Osteocyte (in vitro differentiated cells): ENCODE measurements at regions not wholly inside any gene's neighbourhood (a gene's known extent, or its start where the extent isn't known, plus 50 kb on each side); places are given as distances from the start of the nearest gene placed in this dataset.

Experiments
- DNase-seq: peaks from one replicate; pipeline ENCODE4 v3.0.0; 2021; ENCODE audit warnings: mixed read lengths; ENCODE audit not compliant: unreplicated experiment; ENCODE audit errors: extremely low spot score
- H3K27ac Mint-ChIP-seq: one replicate; pipeline ENCODE4 v1.8.0; 2021; ENCODE audit warnings: mild to moderate bottlenecking, mixed read lengths; ENCODE audit not compliant: unreplicated experiment
- H3K27me3 Mint-ChIP-seq: one replicate; pipeline ENCODE4 v1.8.0; 2021; ENCODE audit warnings: mixed read lengths; ENCODE audit not compliant: unreplicated experiment
- H3K36me3 Mint-ChIP-seq: one replicate; pipeline ENCODE4 v1.8.0; 2021; ENCODE audit warnings: mixed read lengths; ENCODE audit not compliant: unreplicated experiment
- H3K4me1 Mint-ChIP-seq: one replicate; pipeline ENCODE4 v1.8.0; 2021; ENCODE audit warnings: mixed read lengths; ENCODE audit not compliant: unreplicated experiment
- H3K4me3 Mint-ChIP-seq: one replicate; pipeline ENCODE4 v1.8.0; 2021; ENCODE audit warnings: mild to moderate bottlenecking, moderate library complexity, mixed read lengths; ENCODE audit not compliant: unreplicated experiment
- H3K9me3 Mint-ChIP-seq: one replicate; pipeline ENCODE4 v1.8.0; 2021; ENCODE audit warnings: mixed read lengths; ENCODE audit not compliant: unreplicated experiment
- TF ChIP-seq, protein P1 (sequence below): fragments of 200-600 bp; sonication (generic); IDR thresholded peaks from 2 replicates; pipeline ENCODE4 v1.5.0; 2021; ENCODE audit warnings: antibody characterized with exemption, mild to moderate bottlenecking, moderate library complexity

DNA sequence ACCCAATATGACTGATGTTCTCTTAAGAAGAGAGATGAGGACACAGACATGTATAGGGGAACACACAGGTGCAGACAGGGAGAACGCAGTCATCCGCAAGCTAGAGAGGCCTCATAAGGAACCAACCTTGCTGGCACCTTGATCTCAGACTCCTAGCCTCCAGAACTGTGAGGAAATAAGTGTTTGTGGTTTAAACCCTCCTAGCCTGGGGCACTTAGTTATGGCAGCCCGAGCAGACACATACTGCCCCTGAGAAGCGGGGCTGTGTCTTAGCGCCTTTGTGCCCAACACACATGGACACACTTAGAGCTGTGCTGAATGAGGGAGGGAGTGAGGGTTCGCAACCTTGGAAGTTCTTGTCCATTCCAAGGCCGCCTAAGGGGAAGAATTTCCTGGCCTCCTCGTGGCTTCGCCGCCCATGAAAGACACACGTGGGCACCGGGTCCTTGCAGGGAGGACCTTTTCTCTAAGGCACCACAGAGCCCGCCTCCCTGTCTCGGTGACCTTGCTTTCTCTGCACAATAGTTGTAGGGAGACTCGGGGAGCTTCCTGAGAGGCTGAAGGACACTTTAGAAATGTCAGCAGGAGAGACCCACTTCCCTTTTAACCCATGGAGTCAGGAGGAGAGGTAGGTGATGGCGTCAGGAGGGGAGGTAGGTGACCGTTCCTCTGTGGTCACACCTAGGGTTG, 224.5 kb upstream of the HDAC4 start:
- H3K4me1 Mint-ChIP-seq: no peaks in the 10 kb centered on the region
- H3K9me3 Mint-ChIP-seq: peaks cover 15% of the 10 kb centered on the region
- H3K27me3 Mint-ChIP-seq: no peaks in the 10 kb centered on the region
- no peak overlapping the region for H3K27ac Mint-ChIP-seq
- H3K36me3 Mint-ChIP-seq: no peaks in the 10 kb centered on the region
- no peak for DNase-seq
- TF ChIP-seq, protein P1, sequence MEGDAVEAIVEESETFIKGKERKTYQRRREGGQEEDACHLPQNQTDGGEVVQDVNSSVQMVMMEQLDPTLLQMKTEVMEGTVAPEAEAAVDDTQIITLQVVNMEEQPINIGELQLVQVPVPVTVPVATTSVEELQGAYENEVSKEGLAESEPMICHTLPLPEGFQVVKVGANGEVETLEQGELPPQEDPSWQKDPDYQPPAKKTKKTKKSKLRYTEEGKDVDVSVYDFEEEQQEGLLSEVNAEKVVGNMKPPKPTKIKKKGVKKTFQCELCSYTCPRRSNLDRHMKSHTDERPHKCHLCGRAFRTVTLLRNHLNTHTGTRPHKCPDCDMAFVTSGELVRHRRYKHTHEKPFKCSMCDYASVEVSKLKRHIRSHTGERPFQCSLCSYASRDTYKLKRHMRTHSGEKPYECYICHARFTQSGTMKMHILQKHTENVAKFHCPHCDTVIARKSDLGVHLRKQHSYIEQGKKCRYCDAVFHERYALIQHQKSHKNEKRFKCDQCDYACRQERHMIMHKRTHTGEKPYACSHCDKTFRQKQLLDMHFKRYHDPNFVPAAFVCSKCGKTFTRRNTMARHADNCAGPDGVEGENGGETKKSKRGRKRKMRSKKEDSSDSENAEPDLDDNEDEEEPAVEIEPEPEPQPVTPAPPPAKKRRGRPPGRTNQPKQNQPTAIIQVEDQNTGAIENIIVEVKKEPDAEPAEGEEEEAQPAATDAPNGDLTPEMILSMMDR: no peak
- no peak overlapping the region for H3K4me3 Mint-ChIP-seq

DNA sequence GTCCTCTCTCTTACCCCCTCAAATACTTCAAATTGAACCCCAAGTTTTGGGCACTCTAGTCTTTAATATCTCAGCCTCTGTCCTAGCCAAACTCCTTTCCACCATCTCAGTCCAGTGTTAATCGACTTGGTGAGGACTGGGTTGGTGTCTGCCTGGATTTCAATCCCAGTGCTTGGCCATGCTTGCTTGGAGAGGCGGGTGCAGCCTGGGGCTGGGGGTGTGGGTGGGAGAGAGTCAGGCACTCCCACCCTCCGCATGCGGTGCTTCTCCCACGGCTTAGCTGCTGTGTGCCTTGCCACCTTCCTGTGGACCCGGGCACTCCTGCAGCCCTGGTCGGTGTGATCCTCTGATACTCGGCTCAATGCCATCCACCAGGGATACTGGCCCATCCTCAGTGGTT, 220.8 kb upstream of the HDAC4 start:
- H3K9me3 Mint-ChIP-seq: peaks cover 19% of the 10 kb centered on the region
- TF ChIP-seq, protein P1: no peak
- H3K36me3 Mint-ChIP-seq: no peaks in the 10 kb centered on the region
- H3K4me1 Mint-ChIP-seq: no peaks in the 10 kb centered on the region
- no peak overlapping the region for H3K4me3 Mint-ChIP-seq
- H3K27me3 Mint-ChIP-seq: no peaks in the 10 kb centered on the region
- peak; percentile 82 for DNase-seq
- no peak overlapping the region for H3K27ac Mint-ChIP-seq

DNA sequence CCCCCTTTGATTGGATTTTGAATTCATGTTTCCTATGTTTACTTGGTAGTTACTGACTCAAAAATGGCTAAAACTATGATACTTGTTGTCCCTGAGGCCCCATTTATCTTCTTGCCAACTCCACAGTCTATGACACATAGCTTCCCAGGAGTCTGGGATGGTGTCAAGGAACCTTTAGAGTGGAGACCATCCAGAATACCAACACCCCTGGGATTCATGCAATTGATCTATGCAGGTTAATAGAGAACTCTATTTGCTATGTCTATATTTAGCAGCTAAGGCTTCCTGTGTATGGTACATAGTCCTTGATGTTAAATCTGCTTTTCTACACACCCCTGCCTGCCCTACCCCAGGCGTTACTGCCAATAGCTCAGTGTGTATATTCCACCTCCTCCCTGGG, 218.5 kb upstream of the HDAC4 start:
- Mint-ChIP-seq H3K27ac (no peak overlapping the region), H3K36me3 (no peaks in the 10 kb centered on the region), H3K27me3 (no peaks in the 10 kb centered on the region), H3K9me3 (peaks cover 21% of the 10 kb centered on the region), H3K4me1 (no peaks in the 10 kb centered on the region), H3K4me3 (no peak overlapping the region)
- DNase-seq: peak; percentile 23
- TF ChIP-seq, protein P1: no peak

DNA sequence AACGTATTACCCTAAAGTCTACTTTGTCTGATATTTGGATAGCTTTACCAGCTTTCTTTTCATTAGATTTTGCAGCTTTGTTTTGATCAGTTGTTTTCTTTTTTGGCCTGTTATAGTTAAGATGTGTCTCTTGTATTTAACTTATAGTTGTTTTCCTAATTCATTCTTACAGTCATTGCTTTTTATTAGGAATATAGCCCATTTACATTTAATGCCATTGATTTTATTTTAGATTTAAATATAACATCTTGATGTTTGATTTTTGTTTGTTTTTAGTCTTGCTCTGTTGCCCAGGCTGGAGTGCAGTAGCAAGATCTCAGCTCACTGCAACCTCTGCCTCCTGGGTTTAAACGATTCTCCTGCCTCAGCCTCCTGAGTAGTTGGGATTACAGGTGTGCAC, 215.9 kb upstream of the HDAC4 start:
- no peak for DNase-seq
- TF ChIP-seq, protein P1: no peak
- H3K36me3 Mint-ChIP-seq: no peaks in the 10 kb centered on the region
- peaks cover 21% of the 10 kb centered on the region for H3K9me3 Mint-ChIP-seq
- H3K4me1 Mint-ChIP-seq: no peaks in the 10 kb centered on the region
- H3K27ac Mint-ChIP-seq: no peak overlapping the region
- H3K4me3 Mint-ChIP-seq: no peak overlapping the region
- no peaks in the 10 kb centered on the region for H3K27me3 Mint-ChIP-seq

DNA sequence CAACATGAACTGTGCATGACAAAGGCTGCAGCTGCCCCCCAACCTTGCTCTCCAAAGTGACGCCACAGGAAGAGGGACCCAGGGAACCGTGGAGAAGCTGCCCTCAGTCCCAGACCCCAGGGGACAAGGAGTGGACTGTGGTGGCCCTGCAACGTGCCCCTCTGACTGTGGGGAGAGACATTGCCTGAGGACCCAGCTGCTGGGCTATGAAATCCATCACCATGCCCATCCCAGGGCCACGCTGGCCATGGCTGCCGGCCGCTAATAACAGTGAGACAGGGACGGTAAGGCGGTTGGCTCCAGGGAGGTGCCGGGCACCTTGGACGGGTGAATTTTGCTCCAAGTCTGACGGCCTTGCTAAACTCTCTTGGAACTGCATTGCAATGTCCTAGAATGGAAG, 211.3 kb upstream of the HDAC4 start:
- H3K9me3 Mint-ChIP-seq: peaks cover 5% of the 10 kb centered on the region
- H3K4me3 Mint-ChIP-seq: no peak overlapping the region
- TF ChIP-seq, protein P1: no peak
- H3K27me3 Mint-ChIP-seq: no peaks in the 10 kb centered on the region
- DNase-seq: peak; percentile 79
- H3K36me3 Mint-ChIP-seq: no peaks in the 10 kb centered on the region
- H3K4me1 Mint-ChIP-seq: no peaks in the 10 kb centered on the region
- no peak overlapping the region for H3K27ac Mint-ChIP-seq
